Endothelial cell (in vitro differentiated cells): ENCODE measurements at regions not wholly inside any gene's neighbourhood (a gene's known extent, or its start where the extent isn't known, plus 50 kb on each side); places are given as distances from the start of the nearest gene placed in this dataset.

ENCODE experiments used
- DNase-seq: peaks from one replicate; pipeline ENCODE4 v3.0.0; 2021; ENCODE audit warnings: low spot score
- H3K27ac Mint-ChIP-seq: one replicate; pipeline ENCODE4 v1.8.0; 2021; ENCODE audit warnings: mixed read lengths, inconsistent platforms; ENCODE audit not compliant: unreplicated experiment
- H3K27me3 Mint-ChIP-seq: one replicate; pipeline ENCODE4 v1.8.0; 2021; ENCODE audit warnings: mild to moderate bottlenecking, moderate library complexity, mixed read lengths, inconsistent platforms; ENCODE audit not compliant: unreplicated experiment
- H3K36me3 Mint-ChIP-seq: one replicate; pipeline ENCODE4 v1.8.0; 2021; ENCODE audit warnings: mild to moderate bottlenecking, low read depth, mixed read lengths, inconsistent platforms; ENCODE audit not compliant: unreplicated experiment
- H3K4me1 Mint-ChIP-seq: one replicate; pipeline ENCODE4 v1.8.0; 2021; ENCODE audit warnings: mild to moderate bottlenecking, mixed read lengths, inconsistent platforms; ENCODE audit not compliant: unreplicated experiment
- H3K4me3 Mint-ChIP-seq: one replicate; pipeline ENCODE4 v1.8.0; 2021; ENCODE audit warnings: mild to moderate bottlenecking, mixed read lengths, inconsistent platforms; ENCODE audit not compliant: unreplicated experiment
- H3K9me3 Mint-ChIP-seq: one replicate; pipeline ENCODE4 v1.8.0; 2021; ENCODE audit warnings: mixed read lengths, inconsistent platforms; ENCODE audit not compliant: unreplicated experiment
- CTCF ChIP-seq: fragments of 200-600 bp; sonication (generic); IDR thresholded peaks from one replicate; pipeline ENCODE4 v1.5.0; 2021; ENCODE audit warnings: antibody characterized with exemption; ENCODE audit not compliant: unreplicated experiment

DNA sequence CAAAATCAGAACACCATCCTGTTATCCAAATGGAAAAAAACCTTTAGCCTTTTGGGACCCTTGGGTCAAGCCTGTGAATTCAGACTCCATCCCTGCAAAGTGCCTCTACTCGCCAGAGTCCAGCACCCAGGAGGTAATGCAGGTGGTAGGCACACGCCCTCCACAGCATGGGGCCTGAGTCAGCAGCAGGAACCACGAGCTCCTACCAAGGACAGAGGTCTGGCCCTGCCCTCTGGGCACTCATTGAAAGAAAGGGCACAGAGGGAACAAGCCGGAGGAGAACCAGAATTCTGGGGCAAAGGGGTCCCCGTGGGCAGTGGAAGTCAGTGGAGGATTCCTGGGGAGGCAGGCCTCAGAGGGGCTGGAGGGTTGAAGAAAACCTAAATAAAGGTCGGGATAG lies 438.1 kb downstream of the NPHP4 start:
- no peaks in the 10 kb centered on the region for H3K9me3 Mint-ChIP-seq
- H3K4me1 Mint-ChIP-seq, result no peaks in the 10 kb centered on the region
- H3K4me3 Mint-ChIP-seq, result no peak overlapping the region
- no peak for TF ChIP-seq CTCF
- no peak overlapping the region for H3K27ac Mint-ChIP-seq
- H3K36me3 Mint-ChIP-seq, result no peaks in the 10 kb centered on the region
- no peak for DNase-seq
- no peaks in the 10 kb centered on the region for H3K27me3 Mint-ChIP-seq

DNA sequence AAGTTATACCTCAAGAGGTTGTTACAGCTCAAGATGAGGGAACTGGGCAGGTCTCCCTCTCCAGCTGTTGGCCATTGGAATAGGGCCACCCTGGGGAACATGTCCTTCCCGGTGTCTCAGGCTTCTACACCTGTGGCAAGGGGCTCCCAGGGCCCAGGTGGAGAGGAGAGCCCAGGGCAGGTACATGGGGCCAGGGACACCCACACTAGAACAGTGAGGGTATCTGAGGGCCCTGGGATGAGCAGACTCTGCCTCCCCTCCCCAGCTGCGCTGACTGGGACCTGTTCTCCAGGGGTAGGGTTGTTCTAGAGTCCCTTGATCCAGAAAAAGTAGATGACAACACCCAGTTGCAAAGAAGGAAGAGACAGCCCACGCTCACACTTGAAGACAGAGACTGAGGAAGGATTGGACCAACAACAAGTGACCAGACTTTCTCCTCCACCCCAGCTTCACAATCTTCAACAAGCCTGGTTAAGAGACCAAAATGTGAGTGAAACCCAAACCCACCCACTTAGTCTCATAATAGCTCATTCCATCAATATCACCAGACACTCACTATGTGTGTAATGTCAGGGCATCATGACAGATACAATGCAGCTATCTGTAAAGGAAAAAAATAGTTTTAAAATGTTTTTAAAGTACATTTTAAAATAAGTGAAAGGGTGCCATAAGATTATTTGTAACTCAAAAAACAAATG lies 439.3 kb downstream of the NPHP4 start:
- Mint-ChIP-seq H3K36me3 (no peaks in the 10 kb centered on the region), H3K27ac (no peak overlapping the region), H3K9me3 (no peaks in the 10 kb centered on the region), H3K27me3 (no peaks in the 10 kb centered on the region), H3K4me3 (no peak overlapping the region), H3K4me1 (no peaks in the 10 kb centered on the region)
- no peak for TF ChIP-seq CTCF
- no peak for DNase-seq

DNA sequence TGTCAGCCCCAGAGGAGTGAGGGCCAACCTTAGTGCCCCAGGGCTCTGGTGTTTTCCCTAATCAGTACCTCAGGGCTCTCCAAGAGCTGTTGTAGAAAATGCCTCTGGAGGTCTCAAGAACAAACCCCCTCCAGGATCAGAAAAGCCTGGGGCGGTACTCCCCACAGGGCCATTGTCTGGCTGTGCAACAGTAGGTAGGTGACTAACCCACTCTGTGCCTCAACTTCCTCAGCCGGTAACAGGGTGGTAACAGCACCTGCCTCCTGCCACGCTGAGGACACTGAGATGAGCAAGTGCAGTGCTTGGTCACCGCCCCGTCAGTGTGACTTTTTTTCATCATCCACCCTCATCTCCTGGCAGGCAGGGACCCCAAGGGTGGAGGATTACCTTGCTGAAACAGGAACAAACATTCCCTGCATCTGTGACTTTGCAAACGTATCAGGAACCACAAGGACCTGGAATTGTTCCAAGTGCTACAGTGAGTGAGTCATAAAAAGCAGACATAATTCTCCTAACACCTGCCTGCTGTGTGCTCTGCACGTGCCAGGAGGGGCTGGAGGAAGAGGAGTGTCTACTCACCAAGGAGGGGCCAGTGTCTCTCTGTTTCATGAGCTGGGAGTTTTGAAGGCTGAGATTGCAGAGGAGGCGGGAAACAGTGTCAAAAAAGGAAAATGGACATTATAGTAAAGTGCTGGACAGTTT lies 440.8 kb downstream of the NPHP4 start:
- H3K4me1 Mint-ChIP-seq, result no peaks in the 10 kb centered on the region
- H3K27ac Mint-ChIP-seq, result no peak overlapping the region
- H3K9me3 Mint-ChIP-seq, result no peaks in the 10 kb centered on the region
- TF ChIP-seq CTCF, result no peak
- no peak for DNase-seq
- H3K27me3 Mint-ChIP-seq, result no peaks in the 10 kb centered on the region
- no peak overlapping the region for H3K4me3 Mint-ChIP-seq
- H3K36me3 Mint-ChIP-seq, result no peaks in the 10 kb centered on the region

DNA sequence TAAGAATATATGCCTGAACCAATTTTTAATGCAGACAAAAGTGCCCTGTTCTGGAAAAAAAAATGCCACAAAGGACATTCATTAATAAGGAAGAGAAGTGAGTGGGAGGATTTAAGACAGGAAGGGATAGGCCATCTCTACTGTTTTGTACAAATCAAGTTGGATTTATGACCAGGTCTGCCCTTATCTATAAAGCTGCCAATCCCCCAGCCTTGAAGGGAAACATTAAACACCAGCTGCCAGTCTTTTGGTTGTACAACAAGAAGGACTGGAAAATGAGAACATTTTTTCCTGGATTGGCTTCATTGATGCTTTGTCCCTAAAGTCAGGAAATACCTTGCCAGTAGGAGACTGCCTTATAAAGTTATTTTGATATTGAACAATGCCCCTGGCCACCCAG lies 444.0 kb downstream of the NPHP4 start:
- Mint-ChIP-seq H3K4me3 (no peak overlapping the region), H3K27ac (no peak overlapping the region), H3K4me1 (no peaks in the 10 kb centered on the region), H3K9me3 (no peaks in the 10 kb centered on the region), H3K27me3 (no peaks in the 10 kb centered on the region), H3K36me3 (no peaks in the 10 kb centered on the region)
- no peak for DNase-seq
- no peak for TF ChIP-seq CTCF

DNA sequence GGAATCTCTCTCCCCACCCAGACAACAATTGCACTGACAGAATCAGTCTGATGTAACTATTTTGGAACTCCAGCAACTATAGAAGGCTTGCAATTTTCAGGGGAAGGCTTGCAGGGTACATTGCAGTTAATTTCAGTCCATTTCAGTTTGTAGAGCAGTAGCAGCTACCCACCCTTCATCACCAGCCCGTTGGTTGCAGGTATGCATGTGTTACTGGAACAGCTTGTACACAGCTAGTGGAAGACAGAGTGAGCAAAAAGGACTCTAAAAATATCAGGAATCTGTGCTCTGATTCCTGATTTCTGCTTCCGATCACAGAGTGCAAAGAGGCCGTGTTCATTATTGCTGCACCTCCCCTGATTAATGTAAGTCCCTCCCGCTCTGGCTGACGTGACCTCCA lies 449.0 kb downstream of the NPHP4 start:
- no peaks in the 10 kb centered on the region for H3K27me3 Mint-ChIP-seq
- no peaks in the 10 kb centered on the region for H3K4me1 Mint-ChIP-seq
- H3K9me3 Mint-ChIP-seq, result no peaks in the 10 kb centered on the region
- no peak overlapping the region for H3K27ac Mint-ChIP-seq
- H3K36me3 Mint-ChIP-seq, result no peaks in the 10 kb centered on the region
- no peak for TF ChIP-seq CTCF
- DNase-seq, result no peak
- no peak overlapping the region for H3K4me3 Mint-ChIP-seq
